ENCODE measurements at regions not wholly inside any gene's neighbourhood (a gene's known extent, or its start where the extent isn't known, plus 50 kb on each side); places are given as distances from the start of the nearest gene placed in this dataset.
"Not testable (repeated sequence)": the region's sequence is repeated elsewhere in the genome, so short reads cannot be mapped to it uniquely, and the experiment has no call there.

DNA sequence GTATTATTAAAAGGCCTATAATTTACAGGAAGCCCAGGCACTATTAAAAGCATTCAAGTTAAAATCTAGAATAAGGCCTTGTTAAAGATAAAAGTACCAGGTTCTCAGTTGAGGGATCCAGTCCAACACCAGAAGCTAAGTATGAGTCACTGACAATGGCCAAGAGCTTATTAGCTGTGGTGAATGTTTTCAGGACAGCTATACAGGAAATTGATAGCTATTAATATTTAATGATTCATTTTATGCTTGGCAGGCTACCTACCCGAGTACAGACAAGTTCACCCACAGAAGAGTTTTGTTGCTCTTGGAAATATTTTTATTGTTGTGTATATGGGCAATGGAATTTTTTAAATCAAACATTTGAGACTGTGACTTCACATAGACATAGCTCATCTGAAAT, 729.6 kb upstream of the ZNF804A start:
- Histone ChIP-seq H3K9me3 (ENCODE audit: control insufficient read depth, low read depth, low read length) (no peaks in the 10 kb centered on the region), H3K4me1 (ENCODE audit: control insufficient read depth, insufficient read depth, low read length) (no peaks in the 10 kb centered on the region), H3K27me3 (ENCODE audit: control insufficient read depth, insufficient read depth, low read length) (no peaks in the 10 kb centered on the region), H3K27ac (ENCODE audit: low read length) (no peak overlapping the region), H3K4me3 (ENCODE audit: low read length) (no peak overlapping the region), H3K36me3 (ENCODE audit: control insufficient read depth, insufficient read depth, low read length) (no peaks in the 10 kb centered on the region)
- WGBS (ENCODE audit: insufficient coverage, low lambda C conversion rate) = 67% methylated on average over 1 of the region's 1 CpG
- no peak for DNase-seq

GRCh38 chr2:183872131-183872530, 726.2 kb upstream of the ZNF804A start:
- H3K9me3 ChIP-seq (ENCODE audit: control insufficient read depth, low read depth, low read length) = no peaks in the 10 kb centered on the region
- H3K36me3 ChIP-seq (ENCODE audit: control insufficient read depth, insufficient read depth, low read length) = no peaks in the 10 kb centered on the region
- no peaks in the 10 kb centered on the region for H3K27me3 ChIP-seq (ENCODE audit: control insufficient read depth, insufficient read depth, low read length)
- H3K27ac ChIP-seq (ENCODE audit: low read length) = no peak overlapping the region
- no peak for DNase-seq
- H3K4me3 ChIP-seq (ENCODE audit: low read length) = no peak overlapping the region
- H3K4me1 ChIP-seq (ENCODE audit: control insufficient read depth, insufficient read depth, low read length) = no peaks in the 10 kb centered on the region

DNA sequence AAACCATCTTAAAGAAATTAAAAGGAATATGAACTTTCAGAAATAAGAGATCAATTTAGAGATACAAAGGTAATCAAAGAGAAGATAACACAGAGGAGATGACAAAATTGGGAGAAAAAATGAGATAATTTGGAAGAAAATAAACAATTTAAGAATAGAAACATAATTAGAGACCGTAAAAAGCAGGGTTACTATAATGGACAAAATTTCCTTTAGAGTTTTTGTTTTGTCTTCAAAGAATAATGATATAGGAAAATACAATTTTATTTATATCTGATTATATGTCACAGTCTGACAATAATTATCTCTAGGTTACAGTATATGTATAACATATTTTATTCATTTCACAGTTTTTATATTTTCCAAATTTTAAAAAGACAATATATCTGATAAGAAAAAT, 716.4 kb upstream of the ZNF804A start:
- DNase-seq = no peak
- no peak overlapping the region for H3K27ac ChIP-seq (ENCODE audit: low read length)
- 100% methylated on average over 1 of the region's 1 CpG for WGBS (ENCODE audit: insufficient coverage, low lambda C conversion rate)

DNA sequence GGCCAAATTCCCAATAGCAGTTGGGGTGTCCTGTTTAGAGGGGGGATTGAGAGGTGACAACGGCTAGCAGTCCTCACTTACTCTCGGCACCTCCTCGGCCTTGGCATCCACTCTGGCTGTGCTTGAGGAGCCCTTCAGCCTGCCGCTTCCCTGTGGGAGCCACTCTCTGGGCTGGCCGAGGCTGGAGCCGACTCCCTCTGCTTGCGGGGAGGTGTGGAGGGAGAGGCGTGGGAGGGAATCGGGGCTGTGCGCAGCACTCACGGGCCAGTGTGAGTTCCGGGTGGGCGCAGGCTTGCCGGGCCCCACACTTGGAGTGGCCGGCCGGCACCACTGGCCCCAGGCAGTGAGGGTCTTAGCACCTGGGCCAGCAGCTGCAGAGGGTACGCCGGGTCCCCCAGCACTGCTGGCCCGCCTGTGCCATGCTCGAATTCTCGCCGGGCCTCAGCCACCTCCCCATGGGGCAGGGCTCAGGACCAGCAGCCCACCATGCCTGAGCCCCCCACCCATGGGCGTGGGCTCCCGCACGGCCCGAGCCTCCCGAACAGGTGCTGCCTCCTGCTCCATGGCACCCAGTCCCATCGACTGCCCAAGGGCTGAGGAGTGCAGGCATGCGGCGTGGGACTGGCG, 705.9 kb upstream of the ZNF804A start:
- WGBS (ENCODE audit: insufficient coverage, low lambda C conversion rate) = no CpG with 5 or more reads among the region's 31 CpGs
- H3K36me3 ChIP-seq (ENCODE audit: control insufficient read depth, insufficient read depth, low read length) = no peaks in the 10 kb centered on the region
- no peak overlapping the region for H3K27ac ChIP-seq (ENCODE audit: low read length)
- H3K9me3 ChIP-seq (ENCODE audit: control insufficient read depth, low read depth, low read length) = peaks cover 7% of the 10 kb centered on the region
- H3K27me3 ChIP-seq (ENCODE audit: control insufficient read depth, insufficient read depth, low read length) = no peaks in the 10 kb centered on the region
- H3K4me1 ChIP-seq (ENCODE audit: control insufficient read depth, insufficient read depth, low read length) = no peaks in the 10 kb centered on the region
- H3K4me3 ChIP-seq (ENCODE audit: low read length) = no peak overlapping the region
- DNase-seq = no peak

More for the DNA sequence above, 716.4 kb upstream of the ZNF804A start:
- Histone ChIP-seq H3K36me3 (ENCODE audit: control insufficient read depth, insufficient read depth, low read length) (no peaks in the 10 kb centered on the region), H3K4me3 (ENCODE audit: low read length) (no peak overlapping the region), H3K4me1 (ENCODE audit: control insufficient read depth, insufficient read depth, low read length) (no peaks in the 10 kb centered on the region), H3K9me3 (ENCODE audit: control insufficient read depth, low read depth, low read length) (no peaks in the 10 kb centered on the region), H3K27me3 (ENCODE audit: control insufficient read depth, insufficient read depth, low read length) (no peaks in the 10 kb centered on the region)

DNA sequence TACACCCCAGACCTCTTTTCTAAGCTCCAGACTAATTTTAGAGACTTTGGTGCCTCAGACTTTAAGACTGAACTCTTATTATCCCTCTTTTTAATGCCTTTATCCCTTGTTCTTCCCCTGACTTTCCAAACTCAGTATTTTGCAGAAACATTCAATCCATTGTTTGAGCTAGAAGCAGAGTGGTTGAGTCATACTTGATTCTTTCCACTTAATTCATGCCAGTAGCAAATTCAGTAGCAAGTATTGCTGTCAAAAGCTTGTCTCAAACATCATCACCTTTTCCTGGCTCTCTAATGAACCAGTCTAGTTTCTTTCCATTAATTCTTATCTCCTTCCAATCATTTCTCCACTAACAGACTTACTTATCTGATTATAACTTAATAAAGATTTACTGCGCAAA, 699.7 kb upstream of the ZNF804A start:
- WGBS (ENCODE audit: insufficient coverage, low lambda C conversion rate) = 100% methylated on average over 1 of the region's 1 CpG
- DNase-seq = no peak

DNA sequence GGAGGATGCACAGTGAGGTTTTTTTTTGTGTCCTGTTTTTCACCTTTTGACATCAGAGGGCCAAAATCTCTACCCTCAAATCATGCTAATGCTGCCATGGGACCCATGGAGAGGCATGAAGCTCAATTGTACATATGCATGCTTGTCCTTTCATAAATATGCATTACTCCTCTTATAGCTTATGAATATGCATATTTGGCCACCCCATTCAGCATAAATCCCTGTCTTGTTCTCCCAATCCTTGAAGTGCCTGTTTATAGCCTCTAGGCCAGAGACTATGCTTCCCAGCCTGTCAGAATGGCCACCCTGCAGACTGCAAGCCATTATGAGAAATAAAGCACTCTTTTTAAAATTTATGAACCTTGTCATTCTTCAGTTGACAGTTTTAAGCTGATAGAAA, 696.4 kb upstream of the ZNF804A start:
- no peaks in the 10 kb centered on the region for H3K27me3 ChIP-seq (ENCODE audit: control insufficient read depth, insufficient read depth, low read length)
- no peak overlapping the region for H3K27ac ChIP-seq (ENCODE audit: low read length)
- DNase-seq = no peak
- no peaks in the 10 kb centered on the region for H3K4me1 ChIP-seq (ENCODE audit: control insufficient read depth, insufficient read depth, low read length)
- no peaks in the 10 kb centered on the region for H3K9me3 ChIP-seq (ENCODE audit: control insufficient read depth, low read depth, low read length)
- no peak overlapping the region for H3K4me3 ChIP-seq (ENCODE audit: low read length)
- H3K36me3 ChIP-seq (ENCODE audit: control insufficient read depth, insufficient read depth, low read length) = no peaks in the 10 kb centered on the region

More for the DNA sequence above, 699.7 kb upstream of the ZNF804A start:
- Histone ChIP-seq H3K27ac (ENCODE audit: low read length) (no peak overlapping the region), H3K4me1 (ENCODE audit: control insufficient read depth, insufficient read depth, low read length) (no peaks in the 10 kb centered on the region), H3K36me3 (ENCODE audit: control insufficient read depth, insufficient read depth, low read length) (no peaks in the 10 kb centered on the region), H3K4me3 (ENCODE audit: low read length) (no peak overlapping the region), H3K27me3 (ENCODE audit: control insufficient read depth, insufficient read depth, low read length) (no peaks in the 10 kb centered on the region), H3K9me3 (ENCODE audit: control insufficient read depth, low read depth, low read length) (no peaks in the 10 kb centered on the region)

DNA sequence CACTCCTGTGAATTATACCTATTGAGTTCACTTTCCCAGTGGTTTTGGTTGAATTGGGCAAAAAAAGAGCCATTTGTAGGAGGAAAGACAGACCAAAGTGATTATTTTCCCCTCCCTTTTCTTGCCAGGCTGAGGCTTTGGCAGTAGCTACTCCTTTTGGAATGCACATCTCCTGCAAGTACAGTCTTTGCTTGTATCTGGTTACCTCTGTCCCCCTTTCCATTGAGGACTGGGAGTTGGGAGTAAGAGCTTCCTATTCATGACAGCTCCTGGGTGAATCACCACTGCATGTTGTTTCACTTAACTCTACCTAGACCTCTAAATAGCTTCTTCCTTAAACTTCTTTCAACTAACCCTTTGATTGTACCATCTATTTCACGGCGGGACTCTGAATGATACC, 695.3 kb upstream of the ZNF804A start:
- Histone ChIP-seq H3K4me1 (ENCODE audit: control insufficient read depth, insufficient read depth, low read length) (no peaks in the 10 kb centered on the region), H3K27me3 (ENCODE audit: control insufficient read depth, insufficient read depth, low read length) (no peaks in the 10 kb centered on the region), H3K36me3 (ENCODE audit: control insufficient read depth, insufficient read depth, low read length) (no peaks in the 10 kb centered on the region), H3K9me3 (ENCODE audit: control insufficient read depth, low read depth, low read length) (no peaks in the 10 kb centered on the region), H3K27ac (ENCODE audit: low read length) (no peak overlapping the region), H3K4me3 (ENCODE audit: low read length) (no peak overlapping the region)
- WGBS (ENCODE audit: insufficient coverage, low lambda C conversion rate) = no CpG with 5 or more reads among the region's 2 CpGs
- DNase-seq = no peak

DNA sequence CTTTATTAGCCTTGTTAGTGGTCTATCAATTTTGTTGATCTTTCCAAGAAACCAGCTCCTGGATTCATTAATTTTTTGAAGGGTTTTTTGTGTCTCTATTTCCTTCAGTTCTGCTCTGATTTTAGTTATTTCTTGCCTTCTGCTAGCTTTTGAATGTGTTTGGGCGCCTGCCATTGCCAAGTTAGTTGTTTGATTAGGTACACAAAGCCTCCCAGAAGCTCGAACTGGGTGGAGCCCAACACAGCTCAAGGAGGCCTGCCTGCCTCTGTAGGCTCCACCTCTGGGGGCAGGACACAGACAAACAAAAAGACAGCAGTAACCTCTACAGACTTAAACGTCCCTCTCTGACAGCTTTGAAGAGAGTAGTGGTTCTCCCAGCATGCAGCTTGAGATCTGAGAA, 682.3 kb upstream of the ZNF804A start:
- H3K36me3 ChIP-seq (ENCODE audit: control insufficient read depth, insufficient read depth, low read length); H3K4me3 ChIP-seq (ENCODE audit: low read length); H3K9me3 ChIP-seq (ENCODE audit: control insufficient read depth, low read depth, low read length); H3K27me3 ChIP-seq (ENCODE audit: control insufficient read depth, insufficient read depth, low read length); H3K4me1 ChIP-seq (ENCODE audit: control insufficient read depth, insufficient read depth, low read length); DNase-seq; H3K27ac ChIP-seq (ENCODE audit: low read length): not testable (repeated sequence)
- no CpG with 5 or more reads among the region's 3 CpGs for WGBS (ENCODE audit: insufficient coverage, low lambda C conversion rate)

GRCh38 chr2:183919167-183919566, 679.2 kb upstream of the ZNF804A start:
- no CpG with 5 or more reads among the region's 1 CpG for WGBS (ENCODE audit: insufficient coverage, low lambda C conversion rate)
- Histone ChIP-seq H3K4me3 (ENCODE audit: low read length) (no peak overlapping the region), H3K9me3 (ENCODE audit: control insufficient read depth, low read depth, low read length) (no peaks in the 10 kb centered on the region), H3K27me3 (ENCODE audit: control insufficient read depth, insufficient read depth, low read length) (no peaks in the 10 kb centered on the region), H3K27ac (ENCODE audit: low read length) (no peak overlapping the region), H3K36me3 (ENCODE audit: control insufficient read depth, insufficient read depth, low read length) (no peaks in the 10 kb centered on the region), H3K4me1 (ENCODE audit: control insufficient read depth, insufficient read depth, low read length) (no peaks in the 10 kb centered on the region)
- DNase-seq = no peak

DNA sequence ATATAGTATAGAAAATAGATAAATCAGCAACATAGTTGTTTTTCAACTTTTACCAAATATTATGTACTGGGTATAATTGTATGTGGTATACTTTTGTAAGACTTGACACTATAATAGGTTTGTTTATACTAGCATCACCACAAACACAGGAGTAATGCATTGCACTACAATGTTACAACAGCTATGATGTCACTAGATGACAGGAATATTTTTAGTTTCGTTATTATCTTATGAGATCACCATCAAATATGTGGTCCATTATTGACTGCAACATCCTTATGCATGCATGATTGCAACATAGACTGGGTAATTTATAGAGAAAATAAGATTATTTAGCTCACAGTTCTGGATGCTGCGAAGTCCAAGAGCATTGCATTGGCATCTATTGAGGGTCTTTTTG, 678.4 kb upstream of the ZNF804A start:
- no peaks in the 10 kb centered on the region for H3K36me3 ChIP-seq (ENCODE audit: control insufficient read depth, insufficient read depth, low read length)
- H3K9me3 ChIP-seq (ENCODE audit: control insufficient read depth, low read depth, low read length) = no peaks in the 10 kb centered on the region
- no peak for DNase-seq
- H3K27me3 ChIP-seq (ENCODE audit: control insufficient read depth, insufficient read depth, low read length) = no peaks in the 10 kb centered on the region
- WGBS (ENCODE audit: insufficient coverage, low lambda C conversion rate) = no CpG with 5 or more reads among the region's 2 CpGs
- no peaks in the 10 kb centered on the region for H3K4me1 ChIP-seq (ENCODE audit: control insufficient read depth, insufficient read depth, low read length)
- H3K27ac ChIP-seq (ENCODE audit: low read length) = no peak overlapping the region
- H3K4me3 ChIP-seq (ENCODE audit: low read length) = no peak overlapping the region

GRCh38 chr2:183925281-183925680, 673.0 kb upstream of the ZNF804A start:
- H3K4me3 ChIP-seq (ENCODE audit: low read length) = no peak overlapping the region
- no peaks in the 10 kb centered on the region for H3K27me3 ChIP-seq (ENCODE audit: control insufficient read depth, insufficient read depth, low read length)
- H3K9me3 ChIP-seq (ENCODE audit: control insufficient read depth, low read depth, low read length) = no peaks in the 10 kb centered on the region
- no peaks in the 10 kb centered on the region for H3K36me3 ChIP-seq (ENCODE audit: control insufficient read depth, insufficient read depth, low read length)
- H3K27ac ChIP-seq (ENCODE audit: low read length) = no peak overlapping the region
- no peaks in the 10 kb centered on the region for H3K4me1 ChIP-seq (ENCODE audit: control insufficient read depth, insufficient read depth, low read length)
- DNase-seq = no peak
- WGBS (ENCODE audit: insufficient coverage, low lambda C conversion rate) = 100% methylated on average over 1 of the region's 1 CpG

Data from large intestine (tissue), 3 donors.